Loucy (cell line): ENCODE measurements at regions not wholly inside any gene's neighbourhood (a gene's known extent, or its start where the extent isn't known, plus 50 kb on each side); places are given as distances from the start of the nearest gene placed in this dataset.
A peak's percentile ranks its signal among the peaks of the same experiment; 100 is the strongest.

Experiments used
- H2AFZ ChIP-seq: fragments of 200-600 bp; sonication (generic); 2 replicates; pipeline ENCODE4 v1.6.0; 2016; ENCODE audit warnings: antibody characterized with exemption, mild to moderate bottlenecking, low read length, moderate library complexity
- H3F3A ChIP-seq: fragments of 200-600 bp; 2 replicates; pipeline ENCODE4 v1.6.0; 2016; ENCODE audit warnings: antibody characterized with exemption, low read depth, mild to moderate bottlenecking
- H3K27me3 ChIP-seq: fragments of 200-600 bp; sonication (generic); 2 replicates; pipeline ENCODE4 v1.6.1; 2014; ENCODE audit warnings: low read length, mild to moderate bottlenecking; ENCODE audit not compliant: insufficient read depth, poor library complexity, severe bottlenecking
- H3K36me3 ChIP-seq: fragments of 200-600 bp; sonication (generic); 2 replicates; pipeline ENCODE4 v1.6.1; 2016; ENCODE audit warnings: low read length; ENCODE audit not compliant: insufficient read depth
- H3K4me1 ChIP-seq: fragments of 200-600 bp; sonication (generic); 2 replicates; pipeline ENCODE4 v1.5.1; 2014; ENCODE audit warnings: low read length, mild to moderate bottlenecking; ENCODE audit not compliant: insufficient read depth, poor library complexity, severe bottlenecking
- H3K4me2 ChIP-seq: fragments of 200-600 bp; sonication (generic); 2 replicates; pipeline ENCODE4 v1.6.0; 2014; ENCODE audit warnings: antibody characterized with exemption, low read length, low read depth, mild to moderate bottlenecking; ENCODE audit not compliant: poor library complexity, severe bottlenecking
- H3K4me3 ChIP-seq: fragments of 200-600 bp; sonication (generic); 2 replicates; pipeline ENCODE4 v1.5.1; 2014; ENCODE audit warnings: low read length, mild to moderate bottlenecking, mixed read lengths; ENCODE audit not compliant: poor library complexity, severe bottlenecking
- H3K79me2 ChIP-seq: fragments of 200-600 bp; sonication (generic); 2 replicates; pipeline ENCODE4 v1.6.1; 2014; ENCODE audit warnings: low read length; ENCODE audit not compliant: insufficient read depth
- H3K9ac ChIP-seq: fragments of 200-600 bp; sonication (generic); 2 replicates; pipeline ENCODE4 v1.6.0; 2014; ENCODE audit warnings: mild to moderate bottlenecking, low read depth, low read length, moderate library complexity; ENCODE audit not compliant: poor library complexity, severe bottlenecking
- H3K9me2 ChIP-seq: fragments of 200-600 bp; sonication (generic); replicated peaks from 2 replicates; pipeline ENCODE4 v1.6.1; 2016; ENCODE audit warnings: low read depth, low read length, mixed read lengths
- H3K9me3 ChIP-seq: fragments of 200-600 bp; sonication (generic); 2 replicates; pipeline ENCODE4 v1.6.1; 2014; ENCODE audit warnings: mild to moderate bottlenecking, antibody characterized with exemption, low read length, low read depth; ENCODE audit not compliant: insufficient read depth
- H4K20me1 ChIP-seq: fragments of 200-600 bp; sonication (generic); 2 replicates; pipeline ENCODE4 v1.6.0; 2014; ENCODE audit warnings: antibody characterized with exemption, low read length, mild to moderate bottlenecking; ENCODE audit not compliant: insufficient read depth, poor library complexity, severe bottlenecking
- CTCF ChIP-seq: fragments of 200-600 bp; sonication (generic); conservative IDR thresholded peaks from 2 replicates; pipeline ENCODE4 v1.5.1; 2014; ENCODE audit warnings: mild to moderate bottlenecking, antibody characterized with exemption, low read length
- EZH2phosphoT487 ChIP-seq: fragments of 200-600 bp; IDR thresholded peaks from 2 replicates; pipeline ENCODE4 v1.6.1; 2018; ENCODE audit warnings: antibody characterized with exemption, mild to moderate bottlenecking, moderate library complexity, borderline replicate concordance

GRCh38 chr13:106373304-106373988 lies 162.0 kb downstream of the EFNB2 start:
- Histone ChIP-seq H3K9me2 (no peaks in the 10 kb centered on the region), H3K4me2 (peak overlapping the region; percentile 62), H3F3A (no peaks in the 10 kb centered on the region), H4K20me1 (no peaks in the 10 kb centered on the region), H3K4me1 (peaks cover 25% of the 10 kb centered on the region), H2AFZ (no peak overlapping the region), H3K4me3 (peak overlapping the region; percentile 39), H3K9ac (no peak overlapping the region), H3K27me3 (peaks cover 53% of the 10 kb centered on the region), H3K36me3 (no peaks in the 10 kb centered on the region), H3K79me2 (no peaks in the 10 kb centered on the region), H3K9me3 (no peaks in the 10 kb centered on the region)
- no peak for TF ChIP-seq EZH2phosphoT487
- TF ChIP-seq CTCF: no peak

- H3K9ac ChIP-seq: no peak overlapping the region
- H3K9me2 ChIP-seq: no peaks in the 10 kb centered on the region
Measured at GRCh38 chr13:106372199-106373155, 163.0 kb downstream of the EFNB2 start.

GRCh38 chr13:106371024-106371423 lies 164.4 kb downstream of the EFNB2 start:
- Histone ChIP-seq H2AFZ (no peak overlapping the region), H3K4me1 (peaks cover 25% of the 10 kb centered on the region), H3K9me3 (no peaks in the 10 kb centered on the region), H3K9ac (no peak overlapping the region), H3K4me2 (no peak overlapping the region), H3K9me2 (no peaks in the 10 kb centered on the region), H3F3A (no peaks in the 10 kb centered on the region), H4K20me1 (no peaks in the 10 kb centered on the region), H3K27me3 (peaks cover 33% of the 10 kb centered on the region), H3K36me3 (no peaks in the 10 kb centered on the region), H3K79me2 (no peaks in the 10 kb centered on the region), H3K4me3 (no peak overlapping the region)
- TF ChIP-seq CTCF (no peak), EZH2phosphoT487 (no peak)

More at GRCh38 chr13:106372199-106373155, 163.0 kb downstream of the EFNB2 start:
- no peak for TF ChIP-seq CTCF
- no peak for TF ChIP-seq EZH2phosphoT487
- Histone ChIP-seq H3K4me2 (peak overlapping the region; percentile 62), H3K79me2 (no peaks in the 10 kb centered on the region), H3K4me1 (peaks cover 25% of the 10 kb centered on the region), H3K27me3 (peaks cover 47% of the 10 kb centered on the region), H4K20me1 (no peaks in the 10 kb centered on the region), H2AFZ (no peak overlapping the region), H3K36me3 (no peaks in the 10 kb centered on the region), H3F3A (no peaks in the 10 kb centered on the region), H3K9me3 (no peaks in the 10 kb centered on the region), H3K4me3 (peak overlapping the region; percentile 42)
